Activated naive CD4-positive, alpha-beta T cell (primary cell): ENCODE measurements at regions not wholly inside any gene's neighbourhood (a gene's known extent, or its start where the extent isn't known, plus 50 kb on each side); places are given as distances from the start of the nearest gene placed in this dataset.

Experiments used
- DNase-seq, 4 experiments: peaks; one replicate each; lab custom pipeline; 2025; lab: John Stamatoyannopoulos, UW

DNA sequence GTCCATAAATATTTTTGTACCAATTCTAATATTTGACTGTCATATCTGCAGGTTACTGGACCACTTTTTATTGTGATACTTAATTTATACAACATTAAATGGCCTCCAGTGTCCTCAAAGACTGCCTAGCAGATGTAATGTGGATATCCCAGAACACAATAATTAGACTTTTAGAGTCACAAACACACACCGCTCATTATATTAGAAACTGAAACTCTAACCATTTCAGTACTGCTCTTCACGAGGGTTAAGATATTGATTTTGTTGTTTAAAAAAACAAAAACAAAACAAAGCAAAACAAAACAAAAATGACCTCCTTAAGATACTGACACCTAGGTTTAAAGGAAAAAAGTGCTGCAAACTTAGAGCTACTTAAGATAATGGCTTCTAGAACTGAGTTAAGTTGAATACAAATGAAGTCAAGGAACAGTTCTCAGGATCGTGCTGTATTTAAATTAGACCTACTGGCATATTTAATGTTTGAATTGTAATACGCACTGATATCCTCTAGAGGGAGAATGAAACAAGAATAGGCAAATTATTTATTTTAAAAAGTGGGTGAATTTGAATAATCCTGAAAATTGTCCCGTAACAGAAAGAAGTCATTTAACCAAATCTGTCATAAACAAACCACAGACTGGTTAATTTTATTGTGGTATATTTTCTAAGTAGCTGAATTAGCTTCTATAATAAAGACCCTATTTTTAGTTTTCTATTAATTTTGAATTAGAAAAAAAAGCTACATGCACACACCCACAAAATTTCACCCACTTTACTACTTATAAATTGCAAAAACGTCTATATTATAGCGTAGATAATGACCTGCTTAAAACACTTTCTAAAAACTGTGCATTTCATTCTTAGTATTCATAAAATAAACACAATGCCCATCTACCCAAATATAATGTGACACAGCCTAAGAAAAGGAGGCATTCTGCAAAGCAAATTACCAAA is 395.2 kb upstream of the DCN start:
- no peak for DNase-seq

DNA sequence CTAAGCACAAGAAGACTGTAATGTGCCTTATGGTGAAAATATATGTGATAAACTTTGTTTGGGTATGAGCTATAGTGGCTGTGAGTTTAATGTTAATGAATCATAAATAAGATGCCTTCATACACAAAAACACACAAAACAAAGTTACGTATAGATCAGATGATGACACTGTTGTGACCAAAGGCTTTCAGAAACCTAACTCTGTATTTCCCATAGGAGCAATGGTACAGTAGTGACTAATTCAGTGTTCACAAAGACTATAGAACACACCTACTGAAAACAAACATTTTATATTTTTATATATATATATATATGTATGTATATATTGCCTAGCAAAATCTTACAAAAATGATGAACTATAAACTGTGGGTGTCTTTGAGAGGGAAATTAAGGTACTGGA is 393.8 kb upstream of the DCN start:
- DNase-seq = no peak

DNA sequence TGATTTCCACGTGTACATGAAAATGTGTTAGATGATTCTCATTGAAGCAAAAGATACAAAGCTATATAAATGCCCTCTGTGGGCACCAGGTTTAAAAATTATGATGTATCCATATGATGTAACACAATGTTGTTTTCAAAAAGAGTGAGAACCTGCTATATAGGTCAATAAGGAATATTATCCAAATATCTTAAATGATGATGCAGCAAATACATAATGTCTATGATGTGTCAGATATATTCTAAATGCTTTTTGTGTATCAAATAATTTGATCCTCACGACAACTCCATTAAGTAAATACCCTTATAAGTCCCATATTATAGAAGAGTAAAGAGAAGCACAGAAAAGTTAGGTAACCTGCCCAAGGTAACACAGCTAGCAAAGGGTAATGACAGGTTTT is 393.0 kb upstream of the DCN start:
- no peak for DNase-seq

DNA sequence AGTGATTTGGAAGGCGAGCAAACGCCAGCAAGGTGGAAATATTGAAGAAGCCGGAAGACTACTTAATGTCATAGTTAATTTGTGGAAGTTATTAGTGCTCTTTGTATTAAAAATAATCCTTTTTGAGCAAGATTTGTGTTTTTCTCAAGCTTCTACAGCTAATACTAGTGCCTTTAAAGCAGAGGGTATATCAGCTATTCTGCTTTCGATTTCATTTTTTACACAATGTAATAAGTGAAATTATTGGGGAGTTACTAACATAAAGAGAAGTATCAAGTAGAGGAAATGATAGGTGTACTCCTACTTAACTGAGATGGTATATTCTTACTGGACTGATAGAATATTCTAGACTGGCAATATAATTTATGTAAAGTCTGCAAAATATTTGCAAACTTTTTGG is 392.4 kb upstream of the DCN start:
- no peak for DNase-seq

DNA sequence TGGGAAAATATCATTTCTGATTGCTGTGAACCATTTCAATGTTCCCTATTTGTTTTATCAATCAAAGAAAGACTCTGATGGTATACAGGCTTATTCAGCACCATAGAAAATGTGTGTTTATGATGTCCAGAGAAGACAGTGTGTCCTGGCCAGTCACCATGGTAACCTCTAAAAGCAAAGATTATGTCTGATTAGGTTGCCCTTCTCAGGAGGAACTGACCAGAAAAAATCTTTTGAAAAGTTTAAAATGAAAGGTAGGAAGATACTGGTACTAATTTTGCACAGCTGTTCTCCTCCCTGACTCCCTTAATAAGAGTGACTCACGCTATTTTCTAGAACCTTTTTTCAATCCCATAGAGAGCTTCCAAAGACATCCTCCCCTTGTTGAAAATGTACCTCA is 391.8 kb upstream of the DCN start:
- DNase-seq = no peak

DNA sequence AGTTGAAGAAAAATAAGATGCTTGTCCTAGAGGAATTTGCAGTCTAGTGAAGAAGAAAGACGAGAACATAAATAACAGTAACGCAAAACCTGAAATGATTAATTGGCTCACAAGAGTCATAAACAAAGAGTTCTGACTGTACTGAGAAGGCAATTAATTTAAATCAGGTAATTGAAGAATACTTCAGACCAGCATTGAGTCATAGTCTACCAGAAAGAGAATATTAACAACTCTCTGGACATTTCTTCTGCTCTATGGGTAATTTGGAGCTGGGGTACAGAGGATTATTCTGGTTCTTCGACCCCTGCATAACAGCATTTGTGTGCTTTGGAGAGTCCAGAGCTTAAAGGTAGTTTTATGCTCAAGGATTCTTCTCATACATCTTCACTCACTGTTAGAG is 390.3 kb upstream of the DCN start:
- no peak for DNase-seq

DNA sequence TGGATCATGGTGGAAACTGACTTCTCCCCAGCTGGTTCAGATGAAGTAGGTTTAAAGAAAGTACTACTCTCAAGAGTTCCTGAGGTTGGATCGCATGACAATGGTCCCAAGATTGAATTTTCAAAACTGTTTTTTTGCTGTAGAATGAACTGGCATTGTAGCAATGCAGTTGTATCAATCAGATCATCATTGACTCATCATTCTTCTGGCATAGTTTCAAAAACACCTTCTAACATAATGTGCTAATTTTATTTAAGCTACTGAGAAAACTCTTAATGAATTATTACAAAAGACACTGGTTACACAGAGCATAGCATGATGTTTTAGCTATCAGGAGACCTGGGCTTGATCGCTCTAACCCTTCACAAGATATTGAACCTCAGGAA is 384.5 kb upstream of the DCN start:
- no peak for DNase-seq

DNA sequence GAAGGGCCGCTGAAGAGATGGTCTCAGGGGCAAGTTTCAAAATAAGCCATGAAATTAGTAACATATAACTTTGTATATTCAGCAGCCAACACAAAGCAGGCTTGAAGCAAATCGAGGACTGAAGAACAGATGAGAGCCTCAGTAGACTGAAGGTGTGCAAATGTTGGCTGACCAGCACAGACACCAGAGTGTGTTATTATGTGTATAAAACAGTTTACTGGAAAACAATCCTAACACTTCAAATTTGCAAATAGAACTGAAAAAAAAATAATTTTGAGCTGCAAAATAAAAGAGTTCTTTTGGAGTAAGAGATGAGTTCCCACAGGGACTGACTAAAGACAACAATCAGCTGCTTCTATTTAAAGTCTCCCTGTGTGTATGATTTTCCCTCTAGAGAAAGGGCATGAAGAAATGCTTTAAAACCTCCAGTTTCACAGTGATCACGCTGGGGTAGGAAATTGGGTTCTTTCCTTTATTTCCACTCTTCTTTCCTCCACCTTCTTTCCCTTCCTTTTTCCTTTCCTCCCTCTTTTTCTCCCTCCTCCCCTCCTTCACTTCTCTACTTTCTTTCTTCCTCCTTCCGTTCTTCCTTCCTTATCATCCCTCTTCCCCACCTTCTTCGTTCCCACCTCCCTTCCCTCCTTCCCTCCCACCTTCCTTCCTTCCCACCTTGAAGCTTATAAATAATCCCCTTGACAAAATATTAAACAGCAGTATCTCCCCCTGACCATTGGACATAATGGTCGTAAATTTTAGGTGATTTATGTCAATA is 383.9 kb upstream of the DCN start:
- no peak for DNase-seq

DNA sequence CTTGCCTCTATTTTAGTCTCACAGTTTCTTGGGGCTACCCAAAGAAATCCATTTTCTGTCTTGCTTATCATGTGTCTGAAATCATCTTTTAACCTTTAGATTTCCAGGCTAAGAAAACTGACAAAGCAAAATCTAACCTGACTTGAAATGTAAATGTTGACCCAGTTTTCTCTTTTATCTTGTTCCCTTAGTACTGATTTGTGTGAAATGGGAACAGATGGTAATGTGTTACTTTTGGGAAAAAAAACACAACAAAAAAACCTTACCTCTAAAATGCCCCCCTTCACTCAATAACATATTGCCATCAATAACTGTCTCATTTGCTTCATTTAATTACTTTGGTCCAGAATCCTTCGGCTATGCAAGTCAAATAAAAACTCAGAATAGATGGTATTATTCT is 383.2 kb upstream of the DCN start:
- DNase-seq = no peak

DNA sequence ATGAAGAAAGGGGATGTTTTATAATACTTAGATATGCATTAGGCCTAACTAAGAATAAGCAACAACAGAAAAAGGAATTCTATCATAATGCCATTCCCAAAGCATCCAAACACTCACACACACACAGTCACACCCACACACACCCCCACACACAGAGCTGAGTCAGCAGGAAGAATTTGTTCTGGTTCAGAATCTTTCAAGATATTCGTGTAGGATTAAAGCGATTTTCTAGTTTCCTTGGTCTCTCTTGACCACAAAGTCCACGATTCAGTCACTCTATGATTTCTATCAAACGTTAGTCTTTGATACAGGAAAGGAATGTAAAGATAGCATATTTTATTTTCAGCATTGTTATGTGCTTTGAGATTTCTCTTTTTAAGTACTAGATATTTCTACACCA is 382.6 kb upstream of the DCN start:
- DNase-seq = no peak

DNA sequence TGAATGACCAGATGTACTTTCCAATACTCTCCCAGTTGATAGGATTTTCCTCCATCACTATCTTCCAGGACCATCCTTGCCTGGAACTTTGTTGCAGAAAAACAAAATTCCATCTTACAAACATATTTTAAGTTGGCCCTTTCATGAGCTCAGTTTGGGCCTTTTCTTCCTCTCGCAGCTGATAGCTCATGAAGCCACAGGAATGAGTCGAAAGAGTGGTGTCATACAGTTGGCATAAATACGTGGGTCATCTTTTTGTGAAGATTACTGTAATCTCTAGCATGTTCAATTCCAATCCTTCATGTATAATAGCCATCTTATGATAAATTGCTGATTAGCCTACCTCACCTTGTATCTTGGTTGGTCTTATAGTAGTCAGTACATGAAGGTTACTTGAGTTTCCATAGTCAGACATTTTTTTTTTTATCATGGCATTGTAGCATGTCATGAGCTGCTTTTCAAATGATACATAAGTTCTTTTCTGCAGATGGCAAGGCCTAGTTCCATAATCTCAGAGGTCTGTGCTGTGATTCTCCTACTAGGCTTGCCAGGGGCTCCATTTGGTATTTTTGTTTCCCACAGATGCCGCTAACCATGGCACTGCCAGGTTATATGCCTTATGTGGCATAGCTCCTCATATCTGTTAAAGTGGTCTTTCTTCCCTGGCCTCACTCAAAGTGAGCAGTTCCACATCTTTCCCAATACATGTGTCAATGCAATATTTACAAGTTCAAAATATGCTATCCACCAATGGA is 380.6 kb upstream of the DCN start:
- no peak for DNase-seq

DNA sequence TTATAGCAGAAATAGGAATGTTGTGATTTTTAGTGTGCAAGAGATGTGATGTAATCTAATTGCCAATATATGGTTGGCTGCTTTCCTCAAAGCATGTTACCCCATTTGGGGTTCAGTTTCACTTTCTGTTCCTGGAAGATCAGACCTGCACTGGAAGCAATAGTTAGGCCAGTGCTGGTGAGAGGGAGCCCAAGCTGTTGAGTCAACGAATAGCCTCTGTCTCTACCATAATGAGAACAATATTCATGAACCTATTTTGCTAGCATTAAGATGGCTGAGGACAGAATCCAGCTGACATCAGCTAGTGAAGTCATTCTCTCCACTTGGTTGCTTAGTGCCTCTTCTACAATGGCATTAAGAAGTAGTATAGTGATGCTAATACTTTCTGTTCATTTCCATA is 379.9 kb upstream of the DCN start:
- no peak for DNase-seq

DNA sequence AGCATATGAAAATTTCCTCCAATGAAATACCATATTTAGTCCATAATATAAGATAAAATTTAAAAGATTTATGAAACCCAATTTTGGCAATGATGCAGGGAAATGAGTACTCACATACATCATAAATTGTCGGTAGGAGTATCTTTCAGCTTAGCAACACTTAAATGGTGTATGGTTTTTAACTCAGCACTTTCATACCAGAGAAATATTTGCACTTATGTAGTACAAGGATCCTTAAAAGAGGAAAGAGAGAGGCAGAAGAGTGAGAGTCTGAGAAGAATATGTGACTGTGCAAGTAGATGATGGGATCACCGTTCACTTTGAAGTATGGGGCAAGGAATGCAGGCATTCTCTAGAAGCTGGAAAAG is 379.3 kb upstream of the DCN start:
- no peak for DNase-seq

DNA sequence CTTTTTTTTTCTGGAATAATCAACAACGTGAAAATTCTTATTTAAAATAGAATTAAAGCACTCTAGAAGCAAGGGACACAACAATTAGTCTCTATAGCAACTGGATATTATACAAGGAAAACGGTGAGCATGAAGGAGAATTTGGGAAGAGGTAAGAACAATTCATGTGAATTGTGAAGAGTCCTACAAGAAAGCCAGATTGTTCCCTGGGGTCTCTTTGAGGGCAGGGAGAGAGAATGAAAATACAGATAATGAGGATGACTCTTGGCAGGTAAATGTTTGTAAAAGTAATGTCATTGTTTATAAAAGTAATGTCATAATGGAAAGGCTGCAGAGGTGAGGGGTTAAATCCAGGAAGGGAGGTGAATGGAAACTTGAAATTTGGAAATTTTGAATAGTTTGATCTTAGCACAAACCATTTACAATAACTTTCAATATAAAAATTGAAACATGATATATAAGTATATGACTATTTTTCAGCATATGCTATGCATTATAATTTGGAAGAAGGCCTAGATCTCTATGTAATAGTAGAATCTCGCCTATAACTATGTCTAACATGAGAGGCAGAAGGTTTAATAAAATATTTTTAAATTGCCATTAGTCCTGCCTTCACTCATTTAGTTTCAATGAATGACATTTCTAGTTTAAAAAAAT is 378.8 kb upstream of the DCN start:
- DNase-seq = no peak

DNA sequence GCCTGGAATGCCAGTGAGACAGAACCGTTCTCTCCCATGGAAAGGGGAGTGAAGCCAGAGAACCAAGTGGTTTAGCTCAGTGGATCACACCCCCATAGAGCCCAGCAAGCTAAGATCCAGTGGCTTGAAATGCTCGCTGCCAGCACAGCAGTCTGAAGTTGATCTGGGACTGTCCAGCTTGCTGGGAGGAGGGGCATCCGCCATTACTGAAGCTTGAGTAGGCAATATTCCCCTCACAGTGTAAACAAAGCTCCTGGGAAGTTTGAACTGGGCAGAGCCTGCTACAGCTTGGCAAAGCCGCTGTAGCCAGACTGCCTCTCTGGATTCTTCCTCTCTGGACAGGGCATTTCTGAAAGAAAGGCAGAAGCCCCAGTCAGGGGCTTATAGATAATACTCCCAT is 374.3 kb upstream of the DCN start:
- no peak for DNase-seq

DNA sequence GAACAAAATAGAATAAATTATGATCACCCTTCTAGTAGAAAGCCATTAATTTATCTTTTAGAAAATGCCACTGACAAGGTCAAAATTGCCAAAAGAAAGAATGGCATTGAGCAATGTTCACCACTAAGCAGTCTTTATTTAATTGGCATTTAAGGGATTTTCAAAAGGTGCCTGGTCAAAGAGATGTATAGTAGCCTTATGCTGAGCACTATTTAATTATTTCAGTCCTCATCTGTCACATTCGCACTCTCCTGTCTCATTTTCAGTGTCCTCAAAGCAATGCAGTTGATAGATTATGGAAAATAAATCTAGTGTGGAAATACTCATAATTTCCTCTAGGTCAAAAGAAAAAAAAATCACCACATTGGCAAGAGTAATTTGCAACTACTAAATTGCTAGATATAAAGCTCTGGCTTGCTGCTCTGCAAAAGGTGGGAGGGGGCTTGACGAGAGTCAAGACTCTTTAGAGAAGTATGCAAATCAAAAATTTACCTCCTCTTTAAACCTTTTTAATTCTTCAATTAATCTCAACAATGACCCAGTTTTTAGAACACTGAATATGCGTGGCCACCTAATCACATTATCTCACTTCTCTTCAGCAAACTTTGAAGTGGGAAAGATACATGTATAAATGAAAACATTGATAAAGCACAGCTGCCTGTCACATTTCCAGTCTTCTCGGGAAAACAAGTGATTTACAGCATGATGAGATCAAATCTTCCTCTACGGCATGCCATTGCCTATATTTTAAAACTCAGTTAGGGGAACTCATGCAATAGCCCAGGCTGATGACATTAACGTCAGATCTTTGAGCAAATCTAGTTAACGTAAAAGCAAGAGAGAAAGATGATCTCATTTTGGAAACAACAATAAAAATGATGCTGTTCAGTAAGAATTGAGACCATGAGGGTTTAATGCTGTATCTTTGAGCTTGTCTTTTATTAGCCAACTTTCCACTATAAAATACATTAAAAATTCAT is 373.1 kb upstream of the DCN start:
- no peak for DNase-seq

DNA sequence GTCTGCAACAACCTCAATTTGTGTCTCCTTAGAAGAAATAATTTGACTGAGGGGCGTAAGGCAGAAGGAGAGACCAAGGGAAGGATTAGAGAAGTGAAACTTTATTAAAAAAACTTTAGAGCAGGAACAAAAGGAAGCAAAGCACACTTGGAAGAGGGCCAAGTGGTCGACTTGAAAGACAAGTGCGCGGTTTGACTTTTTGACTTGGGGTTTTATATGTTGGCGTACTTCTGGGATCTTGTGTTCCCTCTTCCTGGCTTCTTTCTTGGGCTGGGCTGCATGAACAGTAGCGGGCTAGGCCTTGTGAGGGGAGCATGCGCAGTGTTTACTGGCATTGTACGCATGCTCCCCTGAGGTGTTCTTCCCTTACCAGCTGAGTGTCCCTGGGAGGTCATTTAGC is 369.3 kb upstream of the DCN start:
- DNase-seq = no peak

DNA sequence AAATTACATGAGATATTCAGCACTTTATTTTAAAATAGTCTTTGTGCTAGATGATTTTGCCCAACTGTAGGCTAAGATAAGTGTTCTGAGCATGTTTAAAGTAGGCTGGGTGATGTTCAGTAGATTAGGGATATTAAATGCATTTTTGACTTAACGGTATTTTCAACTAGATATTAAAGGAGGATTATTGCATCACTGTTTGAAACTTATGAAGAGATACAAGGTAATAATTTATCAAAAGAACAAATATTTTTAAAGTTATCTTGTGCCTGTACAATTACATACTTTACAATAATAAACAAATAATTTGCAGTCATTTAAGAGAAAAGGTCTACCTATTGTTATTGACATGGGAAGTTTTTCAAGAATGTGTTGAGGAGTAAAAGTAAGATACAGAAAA is 368.6 kb upstream of the DCN start:
- DNase-seq = no peak

DNA sequence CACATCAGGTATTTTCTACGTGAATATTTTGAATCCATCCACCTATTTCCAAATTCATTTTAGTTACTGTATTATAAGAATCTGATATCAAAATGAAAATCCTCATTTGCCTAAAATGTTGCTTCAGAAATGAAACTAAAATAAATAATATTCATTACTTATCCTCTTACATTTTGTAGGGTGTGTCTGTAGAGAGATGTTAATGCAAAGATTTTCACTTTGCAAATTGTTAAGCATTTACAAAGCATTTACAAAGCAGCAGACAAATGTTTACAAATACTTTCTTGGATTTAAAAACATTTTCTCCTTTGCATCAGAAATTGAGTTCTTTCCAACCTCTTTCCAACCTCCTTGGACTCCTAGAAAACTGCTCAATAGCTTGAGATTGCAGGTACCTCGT is 360.0 kb upstream of the DCN start:
- DNase-seq = no peak

DNA sequence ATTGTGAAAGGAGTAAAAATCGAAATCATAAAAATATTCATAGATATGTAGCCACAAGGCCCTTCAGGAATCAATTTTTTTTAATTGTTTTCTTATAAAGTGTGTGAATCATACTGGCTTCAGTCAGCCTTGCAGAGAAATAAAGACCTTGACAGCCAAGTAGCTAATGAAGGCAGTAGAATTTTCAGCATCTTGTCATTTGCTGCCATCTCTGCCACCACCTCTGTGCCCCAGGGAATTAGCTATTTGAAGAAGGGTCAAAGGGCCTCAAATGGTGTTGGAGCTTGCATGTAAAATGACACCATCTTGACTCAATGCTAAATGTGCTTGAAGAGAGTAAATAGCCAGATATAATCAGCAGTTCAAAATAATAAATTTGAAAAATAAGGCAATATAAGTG is 359.4 kb upstream of the DCN start:
- DNase-seq = no peak

DNA sequence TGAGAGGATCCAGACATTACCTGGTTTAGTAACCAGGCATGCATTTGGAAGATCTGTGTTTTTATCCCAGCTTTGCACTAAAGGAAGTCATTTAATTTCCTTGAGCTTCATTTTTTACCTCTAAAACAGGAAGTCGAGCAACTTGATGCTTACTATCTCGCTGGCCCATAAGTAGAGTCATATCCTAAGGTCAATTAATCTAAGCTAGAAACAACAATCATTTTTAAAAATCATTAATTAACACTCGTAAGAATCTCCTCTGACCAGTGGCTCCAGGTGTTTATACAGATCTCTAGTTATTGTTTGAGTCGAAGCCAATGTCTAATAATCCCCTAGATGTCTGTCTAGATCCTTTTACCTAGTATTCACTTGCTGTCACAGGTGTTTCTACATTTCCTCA is 355.8 kb upstream of the DCN start:
- DNase-seq = no peak
